ENCODE measurements at regions not wholly inside any gene's neighbourhood (a gene's known extent, or its start where the extent isn't known, plus 50 kb on each side); places are given as distances from the start of the nearest gene placed in this dataset.

GRCh38 chr2:118495290-118495689 lies 352.2 kb downstream of the EN1 start:
- TF ChIP-seq EZH2phosphoT487 (IDR thresholded peaks at IDR 0.05): no peak
- TF ChIP-seq CTCF (IDR thresholded peaks at IDR 0.05): no peak

All from neural progenitor cell (in vitro differentiated cells).